ENCODE measurements at regions not wholly inside any gene's neighbourhood (a gene's known extent, or its start where the extent isn't known, plus 50 kb on each side); places are given as distances from the start of the nearest gene placed in this dataset.
"Not testable (repeated sequence)": the region's sequence is repeated elsewhere in the genome, so short reads cannot be mapped to it uniquely, and the experiment has no call there.

DNA sequence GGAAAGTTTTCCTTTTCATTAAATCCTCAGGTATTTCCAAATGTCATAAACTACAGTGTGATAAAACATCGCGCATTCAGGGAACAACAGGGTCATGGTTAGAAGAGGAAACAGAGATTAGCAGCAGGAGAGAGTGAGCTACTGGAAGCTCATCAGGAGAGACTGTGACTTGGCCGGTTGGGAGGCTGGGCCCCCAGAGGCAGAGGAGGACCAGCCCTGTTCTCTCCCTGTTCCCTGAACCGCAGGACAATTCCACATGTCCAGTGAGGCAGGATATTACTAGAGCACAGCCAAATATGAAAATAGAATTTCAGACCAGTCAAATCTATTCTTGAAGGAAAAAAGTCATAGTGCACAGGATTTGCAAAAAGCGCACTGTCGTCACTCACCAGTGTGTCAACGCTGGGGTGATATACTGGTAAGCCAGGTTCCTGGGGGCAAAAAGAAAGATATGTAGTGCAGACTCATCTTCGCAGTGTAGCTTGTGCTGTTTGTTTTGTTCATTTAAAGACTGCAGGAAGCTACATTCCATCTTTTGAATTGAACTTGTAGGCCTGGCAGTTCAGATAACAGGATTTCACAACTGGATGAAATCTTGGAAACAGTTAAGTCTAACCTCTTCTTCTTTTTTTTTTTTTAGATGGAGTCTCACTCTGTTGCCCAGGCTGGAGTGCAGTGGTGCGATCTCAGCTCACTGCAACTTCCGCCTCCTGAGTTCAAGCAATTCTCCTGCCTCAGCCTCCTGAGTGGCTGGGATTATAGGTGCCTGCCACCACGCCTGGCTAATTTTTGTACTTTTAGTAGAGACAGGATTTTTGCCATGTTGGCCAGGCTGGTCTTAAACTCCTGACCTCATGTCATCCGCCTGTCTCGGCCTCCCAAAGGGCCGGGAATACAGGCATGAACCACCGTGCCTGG is 162.6 kb upstream of the PABPC3 start:
- POLR2A ChIA-PET; ATAC-seq; H4K20me1 ChIP-seq (ENCODE audit: control insufficient read depth, insufficient read depth); SMC1A ChIA-PET (ENCODE audit: uncharacterized antibody, unreplicated experiment); intact Hi-C loops (cut with micrococcal nuclease; ENCODE audit: unreplicated experiment); H3K79me2 ChIP-seq (ENCODE audit: control insufficient read depth, insufficient read depth, low read length); H3K27ac ChIP-seq (ENCODE audit: control insufficient read depth, insufficient read depth); H3K4me1 ChIP-seq (ENCODE audit: control insufficient read depth, insufficient read depth, low read length); in situ Hi-C loops (cut with MboI); DNase-seq (ENCODE audit: low read depth, low spot score); BruUV-seq (replicated peaks); H3K9me3 ChIP-seq (replicated peaks; ENCODE audit: control insufficient read depth, insufficient read depth, low read length); H3K36me3 ChIP-seq (ENCODE audit: control insufficient read depth in 2 of 2, insufficient read depth in 2 of 2, low read length in 1 of 2); H2AFZ ChIP-seq (ENCODE audit: control insufficient read depth, low read depth, low read length); H3K9ac ChIP-seq (ENCODE audit: control insufficient read depth, insufficient read depth, low read length); H3K27me3 ChIP-seq (replicated peaks in 1 of 2; ENCODE audit: control insufficient read depth in 2 of 2, insufficient read depth in 2 of 2, low read length in 1 of 2); H3K4me2 ChIP-seq (ENCODE audit: control insufficient read depth, insufficient read depth); CTCF ChIA-PET; RAD21 ChIA-PET (ENCODE audit: unreplicated experiment); H3K4me3 ChIP-seq: not testable (repeated sequence)
- FAIRE-seq: peak; percentile 68
- 83% methylated on average over 15 of the region's 15 CpGs for WGBS (ENCODE audit: insufficient coverage, insufficient replicate concordance, low lambda C conversion rate, missing lambda C conversion rate)

DNA sequence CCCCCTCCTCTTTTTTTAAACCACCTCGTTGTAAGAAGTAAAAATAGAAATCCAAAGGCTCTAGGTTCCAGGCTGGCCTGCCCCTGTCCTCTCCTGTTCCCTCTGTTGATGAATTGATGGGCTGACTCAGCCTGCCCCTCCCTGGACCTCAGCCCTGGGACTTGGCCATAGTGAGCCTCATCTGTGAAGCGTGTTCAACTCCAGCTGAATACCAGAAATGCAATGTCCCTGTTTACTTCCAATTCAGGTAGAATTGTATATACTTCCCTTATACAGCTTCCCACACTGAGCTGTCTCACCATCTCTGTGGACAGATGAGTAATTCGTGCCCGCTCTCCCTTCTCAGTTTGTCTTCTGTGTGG is 161.9 kb upstream of the PABPC3 start:
- DNase-seq (ENCODE audit: low read depth, low spot score); POLR2A ChIA-PET; SMC1A ChIA-PET (ENCODE audit: uncharacterized antibody, unreplicated experiment); BruUV-seq (replicated peaks); H2AFZ ChIP-seq (ENCODE audit: control insufficient read depth, low read depth, low read length); H3K9me3 ChIP-seq (replicated peaks; ENCODE audit: control insufficient read depth, insufficient read depth, low read length); H3K27ac ChIP-seq (ENCODE audit: control insufficient read depth, insufficient read depth); intact Hi-C loops (cut with micrococcal nuclease; ENCODE audit: unreplicated experiment); RAD21 ChIA-PET (ENCODE audit: unreplicated experiment); ATAC-seq; FAIRE-seq; H3K79me2 ChIP-seq (ENCODE audit: control insufficient read depth, insufficient read depth, low read length); CTCF ChIA-PET; H3K4me3 ChIP-seq; H3K4me1 ChIP-seq (ENCODE audit: control insufficient read depth, insufficient read depth, low read length); H3K27me3 ChIP-seq (replicated peaks in 1 of 2; ENCODE audit: control insufficient read depth in 2 of 2, insufficient read depth in 2 of 2, low read length in 1 of 2); H3K36me3 ChIP-seq (ENCODE audit: control insufficient read depth in 2 of 2, insufficient read depth in 2 of 2, low read length in 1 of 2); H3K9ac ChIP-seq (ENCODE audit: control insufficient read depth, insufficient read depth, low read length); in situ Hi-C loops (cut with MboI); H4K20me1 ChIP-seq (ENCODE audit: control insufficient read depth, insufficient read depth); H3K4me2 ChIP-seq (ENCODE audit: control insufficient read depth, insufficient read depth): not testable (repeated sequence)
- WGBS (ENCODE audit: insufficient coverage, insufficient replicate concordance, low lambda C conversion rate, missing lambda C conversion rate): 80% methylated on average over 4 of the region's 4 CpGs
